H1 (cell line): ENCODE measurements at regions not wholly inside any gene's neighbourhood (a gene's known extent, or its start where the extent isn't known, plus 50 kb on each side); places are given as distances from the start of the nearest gene placed in this dataset.

ENCODE experiments used
- SUZ12 ChIP-seq: fragments of 200-600 bp; sonication (generic); IDR thresholded peaks from 2 replicates; pipeline ENCODE4 v1.6.1; 2012; ENCODE audit warnings: mild to moderate bottlenecking, inconsistent platforms, low read length, moderate library complexity, mixed read lengths

DNA sequence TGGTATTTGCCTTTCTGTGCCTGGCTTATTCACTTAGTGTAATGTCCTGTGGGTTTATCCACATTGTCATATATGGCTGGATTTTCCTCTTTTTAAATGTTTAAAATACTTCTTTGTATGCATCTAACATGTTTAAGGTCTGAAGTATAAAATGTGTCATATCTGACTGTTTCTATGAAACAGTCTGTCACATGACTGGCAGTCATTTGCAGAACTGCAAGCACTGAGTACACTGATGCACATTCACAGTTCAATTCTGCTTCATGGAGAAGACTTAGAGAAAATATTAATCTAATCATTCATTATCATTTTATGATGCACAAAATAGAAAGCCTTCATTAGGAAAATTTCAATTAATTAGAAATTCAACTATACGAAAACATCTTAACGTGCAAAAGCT is 119.7 kb upstream of the PRSS58 start (continued):
- TF ChIP-seq SUZ12 = no peak
